ENCODE measurements at regions not wholly inside any gene's neighbourhood (a gene's known extent, or its start where the extent isn't known, plus 50 kb on each side); places are given as distances from the start of the nearest gene placed in this dataset.

GRCh38 chr4:3667258-3667657 lies 98.9 kb upstream of the ADRA2C start:
- no peaks in the 10 kb centered on the region for H3F3A ChIP-seq (ENCODE audit: insufficient read depth)
- no peaks in the 10 kb centered on the region for H3K36me3 ChIP-seq (ENCODE audit: low read length)
- H2AFZ ChIP-seq (ENCODE audit: low read depth, low read length, severe bottlenecking) = no peak overlapping the region
- no peaks in the 10 kb centered on the region for H3K27me3 ChIP-seq (ENCODE audit: low read length)
- H3K27ac ChIP-seq (ENCODE audit: low read depth, low read length) = no peak overlapping the region
- H3K4me3 ChIP-seq (ENCODE audit: insufficient read depth, low read length, poor library complexity, severe bottlenecking) = no peak overlapping the region
- H3K9ac ChIP-seq (ENCODE audit: low read length) = no peak overlapping the region
- no peaks in the 10 kb centered on the region for H4K20me1 ChIP-seq (ENCODE audit: low read depth, low read length)
- TF ChIP-seq CTCF (IDR thresholded peaks at IDR 0.05; ENCODE audit: insufficient read depth, low read length, poor library complexity, severe bottlenecking) (no peak), EZH2phosphoT487 (conservative IDR thresholded peaks at IDR 0.05; ENCODE audit: low read length) (no peak)
- no peak overlapping the region for H3K4me2 ChIP-seq (ENCODE audit: low read depth, low read length, poor library complexity, severe bottlenecking)
- no peaks in the 10 kb centered on the region for H3K9me3 ChIP-seq (ENCODE audit: insufficient read depth, low read length)
- H3K9me2 ChIP-seq (replicated peaks; ENCODE audit: insufficient read depth, low read length) = no peaks in the 10 kb centered on the region
- no peaks in the 10 kb centered on the region for H3K79me2 ChIP-seq (ENCODE audit: insufficient read depth, low read length)

GRCh38 chr4:3666263-3666662 lies 99.9 kb upstream of the ADRA2C start:
- Histone ChIP-seq H3K27ac (ENCODE audit: low read depth, low read length) (no peak overlapping the region), H2AFZ (ENCODE audit: low read depth, low read length, severe bottlenecking) (no peak overlapping the region), H3K4me2 (ENCODE audit: low read depth, low read length, poor library complexity, severe bottlenecking) (no peak overlapping the region), H3K9me3 (ENCODE audit: insufficient read depth, low read length) (no peaks in the 10 kb centered on the region), H3K9me2 (replicated peaks; ENCODE audit: insufficient read depth, low read length) (no peaks in the 10 kb centered on the region), H3K79me2 (ENCODE audit: insufficient read depth, low read length) (no peaks in the 10 kb centered on the region), H3K4me3 (ENCODE audit: insufficient read depth, low read length, poor library complexity, severe bottlenecking) (no peak overlapping the region), H3K27me3 (ENCODE audit: low read length) (no peaks in the 10 kb centered on the region), H3F3A (ENCODE audit: insufficient read depth) (no peaks in the 10 kb centered on the region), H3K36me3 (ENCODE audit: low read length) (no peaks in the 10 kb centered on the region), H3K9ac (ENCODE audit: low read length) (no peak overlapping the region), H4K20me1 (ENCODE audit: low read depth, low read length) (no peaks in the 10 kb centered on the region)
- TF ChIP-seq EZH2phosphoT487 (conservative IDR thresholded peaks at IDR 0.05; ENCODE audit: low read length) = no peak
- no peak for TF ChIP-seq CTCF (IDR thresholded peaks at IDR 0.05; ENCODE audit: insufficient read depth, low read length, poor library complexity, severe bottlenecking)

GRCh38 chr4:3665360-3665891 lies 100.8 kb upstream of the ADRA2C start:
- TF ChIP-seq EZH2phosphoT487 (conservative IDR thresholded peaks at IDR 0.05; ENCODE audit: low read length) (no peak), CTCF (IDR thresholded peaks at IDR 0.05; ENCODE audit: insufficient read depth, low read length, poor library complexity, severe bottlenecking) (no peak)
- Histone ChIP-seq H3K27me3 (ENCODE audit: low read length) (no peaks in the 10 kb centered on the region), H3K36me3 (ENCODE audit: low read length) (no peaks in the 10 kb centered on the region), H3K9me2 (replicated peaks; ENCODE audit: insufficient read depth, low read length) (no peaks in the 10 kb centered on the region), H3K4me2 (ENCODE audit: low read depth, low read length, poor library complexity, severe bottlenecking) (no peak overlapping the region), H3K9me3 (ENCODE audit: insufficient read depth, low read length) (no peaks in the 10 kb centered on the region), H3K9ac (ENCODE audit: low read length) (no peak overlapping the region), H3F3A (ENCODE audit: insufficient read depth) (no peaks in the 10 kb centered on the region), H3K79me2 (ENCODE audit: insufficient read depth, low read length) (no peaks in the 10 kb centered on the region), H3K4me3 (ENCODE audit: insufficient read depth, low read length, poor library complexity, severe bottlenecking) (no peak overlapping the region), H4K20me1 (ENCODE audit: low read depth, low read length) (no peaks in the 10 kb centered on the region), H3K27ac (ENCODE audit: low read depth, low read length) (no peak overlapping the region), H2AFZ (ENCODE audit: low read depth, low read length, severe bottlenecking) (no peak overlapping the region)

Measured in SU-DHL-6 (cell line).